SK-N-SH (cell line): ENCODE measurements at regions not wholly inside any gene's neighbourhood (a gene's known extent, or its start where the extent isn't known, plus 50 kb on each side); places are given as distances from the start of the nearest gene placed in this dataset.

Experiments
- CHD2 ChIP-seq: fragments of 150-350 bp; IDR thresholded peaks from 2 replicates; pipeline ENCODE4 v1.6.1; 2018; ENCODE audit warnings: low read length; ENCODE audit not compliant: partially characterized antibody
- CTCF ChIP-seq: fragments of 200-600 bp; sonication (generic); IDR thresholded peaks from 2 replicates; pipeline ENCODE4 v1.6.1; 2017; ENCODE audit warnings: antibody characterized with exemption, mild to moderate bottlenecking, moderate library complexity
- ELF1 ChIP-seq: IDR thresholded peaks from 2 replicates; pipeline ENCODE4 v1.4.0; 2012
- EP300 ChIP-seq, 2 experiments: IDR thresholded peaks; 2 replicates each; pipeline versions ENCODE4 v1.4.0 to v1.6.1; 2012; ENCODE audit warnings: borderline replicate concordance in 1 of 2, low read depth in 1 of 2, low read length in 1 of 2
- EZH2phosphoT487 ChIP-seq: fragments of 200-600 bp; sonication (generic); IDR thresholded peaks from 2 replicates; pipeline ENCODE4 v1.6.1; 2017; ENCODE audit warnings: low read depth, mixed run types, mild to moderate bottlenecking, antibody characterized with exemption, moderate library complexity, borderline replicate concordance
- FOXM1 ChIP-seq: IDR thresholded peaks from 2 replicates; pipeline ENCODE4 v1.4.0; 2012; ENCODE audit warnings: low read depth, mild to moderate bottlenecking
- JUND ChIP-seq: IDR thresholded peaks from 2 replicates; pipeline ENCODE4 v1.4.0; 2012
- MXI1 ChIP-seq: IDR thresholded peaks from 2 replicates; pipeline ENCODE4 v1.6.1; 2012; ENCODE audit warnings: mild to moderate bottlenecking, low read depth, low read length, improper control_type of control experiment
- POLR2AphosphoS5 ChIP-seq: IDR thresholded peaks from 2 replicates; pipeline ENCODE4 v1.6.1; 2012; ENCODE audit warnings: low read depth, low read length
- RAD21 ChIP-seq: IDR thresholded peaks from 2 replicates; pipeline ENCODE4 v1.6.1; 2012; ENCODE audit warnings: mild to moderate bottlenecking, low read length
- SMC3 ChIP-seq: IDR thresholded peaks from 2 replicates; pipeline ENCODE4 v1.6.1; 2012; ENCODE audit warnings: low read depth, low read length, improper control_type of control experiment
- TAF1 ChIP-seq: IDR thresholded peaks from 2 replicates; pipeline ENCODE4 v1.6.1; 2012; ENCODE audit warnings: low read depth, mild to moderate bottlenecking, low read length, moderate library complexity, borderline replicate concordance

DNA sequence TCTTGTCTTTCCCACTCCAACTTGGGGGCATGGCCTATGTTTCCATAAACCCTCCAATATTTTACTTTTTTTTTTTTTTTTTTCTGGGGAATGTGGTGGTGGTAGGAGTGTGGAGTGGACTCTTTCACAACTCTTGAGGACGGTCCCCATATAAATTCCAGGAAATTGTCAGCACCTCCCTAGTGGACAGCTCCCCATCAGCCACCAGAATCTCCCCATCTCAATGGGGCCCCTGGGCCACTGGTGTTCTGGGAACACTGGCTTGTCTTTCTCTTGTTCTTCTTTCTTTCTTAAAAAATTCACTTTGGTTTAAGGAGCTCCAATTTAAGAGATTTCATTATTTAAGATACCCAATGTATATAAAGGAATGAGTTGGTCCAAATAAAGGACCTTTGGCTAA lies 74.1 kb downstream of the ADM start:
- no peak for TF ChIP-seq CTCF
- no peak for TF ChIP-seq FOXM1
- TF ChIP-seq MXI1, result no peak
- TF ChIP-seq RAD21, result no peak
- no peak for TF ChIP-seq CHD2
- no peak for TF ChIP-seq POLR2AphosphoS5
- TF ChIP-seq JUND, result no peak
- TF ChIP-seq EP300 (IDR thresholded peaks at IDR 0.05; ENCODE audit: borderline replicate concordance in 1 of 2, low read depth in 1 of 2, low read length in 1 of 2), result no peak
- TF ChIP-seq ELF1, result no peak
- no peak for TF ChIP-seq TAF1
- no peak for TF ChIP-seq SMC3
- no peak for TF ChIP-seq EZH2phosphoT487
